GM23338 (cell line): ENCODE measurements at regions not wholly inside any gene's neighbourhood (a gene's known extent, or its start where the extent isn't known, plus 50 kb on each side); places are given as distances from the start of the nearest gene placed in this dataset.

ENCODE experiments used
- ATAC-seq: fragments of 200-7000 bp; cut with Tn5 transposase; 3 replicates; pipeline ENCODE4 v1.9.1; 2020
- DNase-seq: peaks from one replicate; pipeline ENCODE4 v3.0.0-alpha.2; 2015; ENCODE audit warnings: low spot score
- H2AFZ ChIP-seq: fragments of 200-600 bp; sonication (generic); 2 replicates; pipeline ENCODE4 v1.8.0; 2016; ENCODE audit warnings: antibody characterized with exemption, mild to moderate bottlenecking, moderate library complexity
- H3F3A ChIP-seq: fragments of 200-600 bp; sonication (generic); replicated peaks from 2 replicates; pipeline ENCODE4 v1.8.0; 2017; ENCODE audit warnings: antibody characterized with exemption, mixed run types, low read depth
- H3K27ac ChIP-seq: fragments of 200-600 bp; sonication (generic); 2 replicates; pipeline ENCODE4 v1.6.1; 2016; ENCODE audit warnings: low read depth
- H3K27me3 ChIP-seq: fragments of 200-600 bp; sonication (generic); 2 replicates; pipeline ENCODE4 v1.8.0; 2016; ENCODE audit warnings: mild to moderate bottlenecking, mixed run types, moderate library complexity; ENCODE audit not compliant: insufficient read depth
- H3K36me3 ChIP-seq: fragments of 200-600 bp; sonication (generic); 2 replicates; pipeline ENCODE4 v1.8.0; 2016; ENCODE audit warnings: mild to moderate bottlenecking; ENCODE audit not compliant: insufficient read depth
- H3K4me1 ChIP-seq: fragments of 200-600 bp; sonication (generic); 2 replicates; pipeline ENCODE4 v1.8.0; 2016; ENCODE audit warnings: mild to moderate bottlenecking, moderate library complexity; ENCODE audit not compliant: insufficient read depth
- H3K4me2 ChIP-seq: fragments of 200-600 bp; sonication (generic); 2 replicates; pipeline ENCODE4 v1.7.1; 2017; ENCODE audit warnings: mixed run types
- H3K4me3 ChIP-seq: fragments of 200-600 bp; sonication (generic); 2 replicates; pipeline ENCODE4 v1.6.1; 2016; ENCODE audit warnings: mixed run types
- H3K79me2 ChIP-seq: fragments of 200-600 bp; sonication (generic); replicated peaks from 2 replicates; pipeline ENCODE4 v1.8.0; 2017; ENCODE audit warnings: mild to moderate bottlenecking; ENCODE audit not compliant: insufficient read depth
- H3K9me2 ChIP-seq: fragments of 200-600 bp; sonication (generic); 2 replicates; pipeline ENCODE4 v1.8.0; 2017; ENCODE audit not compliant: insufficient read depth
- H4K20me1 ChIP-seq: fragments of 200-600 bp; sonication (generic); replicated peaks from 2 replicates; pipeline ENCODE4 v1.8.0; 2017; ENCODE audit warnings: mild to moderate bottlenecking; ENCODE audit not compliant: insufficient read depth
- H3K27ac Mint-ChIP-seq: 2 replicates; pipeline ENCODE4 v1.8.0; 2020; ENCODE audit warnings: inconsistent platforms, mild to moderate bottlenecking, moderate library complexity, mixed read lengths
- H3K27me3 Mint-ChIP-seq: 3 replicates; pipeline ENCODE4 v1.8.0; 2022; ENCODE audit warnings: low read depth, mild to moderate bottlenecking, moderate library complexity, mixed read lengths, inconsistent platforms; ENCODE audit not compliant: insufficient read depth, poor library complexity
- H3K36me3 Mint-ChIP-seq: 3 replicates; pipeline ENCODE4 v1.8.0; 2021; ENCODE audit warnings: low read depth, mild to moderate bottlenecking, inconsistent platforms, moderate library complexity, mixed read lengths
- H3K4me1 Mint-ChIP-seq: 3 replicates; pipeline ENCODE4 v1.8.0; 2020; ENCODE audit warnings: mild to moderate bottlenecking, inconsistent platforms, mixed read lengths
- H3K4me3 Mint-ChIP-seq: 3 replicates; pipeline ENCODE4 v1.8.0; 2021; ENCODE audit warnings: moderate library complexity, mild to moderate bottlenecking, inconsistent platforms, mixed read lengths
- H3K9me3 Mint-ChIP-seq: 3 replicates; pipeline ENCODE4 v1.8.0; 2020; ENCODE audit warnings: moderate library complexity, mild to moderate bottlenecking, inconsistent platforms, mixed read lengths
- CTCF ChIP-seq, 2 experiments: fragments of 200-600 bp in 1 of 2; sonication (generic) in 1 of 2; conservative IDR thresholded peaks; 2 replicates each; pipeline versions ENCODE4 v1.5.1 to v1.6.1; 2016 to 2017; ENCODE audit warnings: antibody characterized with exemption in 2 of 2, low read depth in 2 of 2, mild to moderate bottlenecking in 2 of 2, moderate library complexity in 1 of 2
- ETS1 ChIP-seq: IDR thresholded peaks from 2 replicates; pipeline ENCODE4 v1.6.1; 2016; ENCODE audit warnings: antibody characterized with exemption
- EZH2phosphoT487 ChIP-seq: fragments of 200-600 bp; sonication (generic); IDR thresholded peaks from one replicate; pipeline ENCODE4 v1.8.1; 2018; ENCODE audit warnings: antibody characterized with exemption; ENCODE audit not compliant: unreplicated experiment
- JUNB ChIP-seq: IDR thresholded peaks from one replicate; pipeline ENCODE4 v1.6.1; 2016; ENCODE audit warnings: antibody characterized with exemption; ENCODE audit not compliant: unreplicated experiment
- NANOG ChIP-seq: IDR thresholded peaks from 2 replicates; pipeline ENCODE4 v1.6.1; 2016; ENCODE audit warnings: antibody characterized with exemption, borderline replicate concordance
- POLR2AphosphoS5 ChIP-seq: IDR thresholded peaks from 2 replicates; pipeline ENCODE4 v1.6.1; 2016; ENCODE audit warnings: antibody characterized with exemption, low read depth
- REST ChIP-seq: IDR thresholded peaks from one replicate; pipeline ENCODE4 v1.6.1; 2018; ENCODE audit warnings: antibody characterized with exemption; ENCODE audit not compliant: unreplicated experiment
- ZNF114 ChIP-seq: fragments of 250-450 bp; sonication (Bioruptor Pico); IDR thresholded peaks from 2 replicates; pipeline ENCODE4 v1.5.0; 2020; ENCODE audit warnings: mild to moderate bottlenecking, moderate library complexity
- ZNF331 ChIP-seq: fragments of 250-450 bp; sonication (Bioruptor Pico); IDR thresholded peaks from 2 replicates; pipeline ENCODE4 v1.5.0; 2020; ENCODE audit warnings: low read depth, mild to moderate bottlenecking, moderate library complexity

GRCh38 chr21:14748662-14749061 lies 202.5 kb upstream of the SAMSN1 start (continued):
- no peak for TF ChIP-seq REST
- no peak for TF ChIP-seq ZNF114
- no peak for TF ChIP-seq NANOG

- Mint-ChIP-seq H3K9me3 (peaks cover 14% of the 10 kb centered on the region), H3K4me1 (peaks cover 4% of the 10 kb centered on the region; the same call in 2 of the 3 replicates), H3K4me3 (no peak overlapping the region), H3K27me3 (no peaks in the 10 kb centered on the region), H3K36me3 (peaks cover 10% of the 10 kb centered on the region), H3K27ac (no peak overlapping the region)
- DNase-seq (no peak), ATAC-seq (no peak)
- H3K4me1 ChIP-seq: no peaks in the 10 kb centered on the region
- peaks cover 5% of the 10 kb centered on the region; the same call in 1 of the 2 replicates for H3K36me3 ChIP-seq
- TF ChIP-seq CTCF (conservative IDR thresholded peaks at IDR 0.05; ENCODE audit: low read depth in 2 of 2): no peak
- no peak for TF ChIP-seq ZNF331
- no peak for TF ChIP-seq EZH2phosphoT487
- TF ChIP-seq JUNB: no peak
- no peak for TF ChIP-seq POLR2AphosphoS5
- TF ChIP-seq NANOG: no peak
- TF ChIP-seq ETS1: no peak
- H3K4me3 ChIP-seq: no peak overlapping the region
- no peaks in the 10 kb centered on the region for H3F3A ChIP-seq
- no peaks in the 10 kb centered on the region for H3K27me3 ChIP-seq
- H3K27ac ChIP-seq: no peak overlapping the region
- H4K20me1 ChIP-seq: no peaks in the 10 kb centered on the region
- no peak overlapping the region for H3K4me2 ChIP-seq
- no peaks in the 10 kb centered on the region for H3K79me2 ChIP-seq
- H2AFZ ChIP-seq: no peak overlapping the region
- H3K9me2 ChIP-seq: no peaks in the 10 kb centered on the region; the same call in 1 of the 2 replicates
Observed at GRCh38 chr21:14744368-14744767, 198.3 kb upstream of the SAMSN1 start.
